ENCODE measurements at regions not wholly inside any gene's neighbourhood (a gene's known extent, or its start where the extent isn't known, plus 50 kb on each side); places are given as distances from the start of the nearest gene placed in this dataset.

GRCh38 chrX:16258882-16259281 is 91.6 kb downstream of the MAGEB17 start:
- H3K9ac ChIP-seq (ENCODE audit: insufficient read length, low read depth): no peak overlapping the region
- no peaks in the 10 kb centered on the region for H3K36me3 ChIP-seq (ENCODE audit: insufficient read depth, insufficient read length, low read length)
- H3K27me3 ChIP-seq (ENCODE audit: insufficient read depth, insufficient read length): no peaks in the 10 kb centered on the region
- no peak for DNase-seq (ENCODE audit: low read depth, low spot score)
- TF ChIP-seq ZNF274 (IDR thresholded peaks at IDR 0.05; ENCODE audit: low read depth, low read length): no peak
- no peak for TF ChIP-seq SUZ12 (IDR thresholded peaks at IDR 0.05; ENCODE audit: extremely low read depth, insufficient read depth, insufficient read length)
- TF ChIP-seq YY1 (IDR thresholded peaks at IDR 0.05; ENCODE audit: insufficient read depth, insufficient read length): no peak
- no peak overlapping the region for H3K4me3 ChIP-seq (ENCODE audit: insufficient read length, low read depth)
- H3K4me1 ChIP-seq (ENCODE audit: insufficient read depth, insufficient read length): no peaks in the 10 kb centered on the region
- peaks cover 10% of the 10 kb centered on the region for H3K9me3 ChIP-seq (ENCODE audit: insufficient read depth, low read length)

- no peaks in the 10 kb centered on the region for H3K27me3 ChIP-seq (ENCODE audit: insufficient read depth, insufficient read length)
- TF ChIP-seq YY1 (IDR thresholded peaks at IDR 0.05; ENCODE audit: insufficient read depth, insufficient read length) (no peak), ZNF274 (IDR thresholded peaks at IDR 0.05; ENCODE audit: low read depth, low read length) (no peak), SUZ12 (IDR thresholded peaks at IDR 0.05; ENCODE audit: extremely low read depth, insufficient read depth, insufficient read length) (no peak)
- DNase-seq (ENCODE audit: low read depth, low spot score): no peak
- no peaks in the 10 kb centered on the region for H3K4me1 ChIP-seq (ENCODE audit: insufficient read depth, insufficient read length)
- no peak overlapping the region for H3K4me3 ChIP-seq (ENCODE audit: insufficient read length, low read depth)
- H3K9ac ChIP-seq (ENCODE audit: insufficient read length, low read depth): no peak overlapping the region
- H3K9me3 ChIP-seq (ENCODE audit: insufficient read depth, low read length): no peaks in the 10 kb centered on the region
- no peaks in the 10 kb centered on the region for H3K36me3 ChIP-seq (ENCODE audit: insufficient read depth, insufficient read length, low read length)
Observed at GRCh38 chrX:16267431-16267830, 100.2 kb downstream of the MAGEB17 start.

- no peak overlapping the region for H3K9ac ChIP-seq (ENCODE audit: insufficient read length, low read depth)
- no peaks in the 10 kb centered on the region for H3K4me1 ChIP-seq (ENCODE audit: insufficient read depth, insufficient read length)
- H3K4me3 ChIP-seq (ENCODE audit: insufficient read length, low read depth): no peak overlapping the region
- no peak for DNase-seq (ENCODE audit: low read depth, low spot score)
- no peaks in the 10 kb centered on the region for H3K27me3 ChIP-seq (ENCODE audit: insufficient read depth, insufficient read length)
- H3K36me3 ChIP-seq (ENCODE audit: insufficient read depth, insufficient read length, low read length): no peaks in the 10 kb centered on the region
- no peaks in the 10 kb centered on the region for H3K9me3 ChIP-seq (ENCODE audit: insufficient read depth, low read length)
- TF ChIP-seq YY1 (IDR thresholded peaks at IDR 0.05; ENCODE audit: insufficient read depth, insufficient read length) (no peak), SUZ12 (IDR thresholded peaks at IDR 0.05; ENCODE audit: extremely low read depth, insufficient read depth, insufficient read length) (no peak), ZNF274 (IDR thresholded peaks at IDR 0.05; ENCODE audit: low read depth, low read length) (no peak)
Observed at GRCh38 chrX:16268206-16268605, 100.9 kb downstream of the MAGEB17 start.

GRCh38 chrX:16278927-16279326 is 111.6 kb downstream of the MAGEB17 start:
- no peak overlapping the region for H3K4me3 ChIP-seq (ENCODE audit: insufficient read length, low read depth)
- no peak for DNase-seq (ENCODE audit: low read depth, low spot score)

GRCh38 chrX:16282209-16282608 is 114.9 kb downstream of the MAGEB17 start:
- Histone ChIP-seq H3K4me1 (ENCODE audit: insufficient read depth, insufficient read length) (no peaks in the 10 kb centered on the region), H3K9me3 (ENCODE audit: insufficient read depth, low read length) (no peaks in the 10 kb centered on the region), H3K9ac (ENCODE audit: insufficient read length, low read depth) (no peak overlapping the region), H3K36me3 (ENCODE audit: insufficient read depth, insufficient read length, low read length) (no peaks in the 10 kb centered on the region), H3K4me3 (ENCODE audit: insufficient read length, low read depth) (no peak overlapping the region), H3K27me3 (ENCODE audit: insufficient read depth, insufficient read length) (no peaks in the 10 kb centered on the region)
- TF ChIP-seq ZNF274 (IDR thresholded peaks at IDR 0.05; ENCODE audit: low read depth, low read length) (no peak), SUZ12 (IDR thresholded peaks at IDR 0.05; ENCODE audit: extremely low read depth, insufficient read depth, insufficient read length) (no peak), YY1 (IDR thresholded peaks at IDR 0.05; ENCODE audit: insufficient read depth, insufficient read length) (no peak)
- no peak for DNase-seq (ENCODE audit: low read depth, low spot score)

More at GRCh38 chrX:16278927-16279326, 111.6 kb downstream of the MAGEB17 start:
- no peaks in the 10 kb centered on the region for H3K4me1 ChIP-seq (ENCODE audit: insufficient read depth, insufficient read length)
- H3K36me3 ChIP-seq (ENCODE audit: insufficient read depth, insufficient read length, low read length): no peaks in the 10 kb centered on the region
- H3K9ac ChIP-seq (ENCODE audit: insufficient read length, low read depth): no peak overlapping the region
- no peaks in the 10 kb centered on the region for H3K27me3 ChIP-seq (ENCODE audit: insufficient read depth, insufficient read length)
- TF ChIP-seq ZNF274 (IDR thresholded peaks at IDR 0.05; ENCODE audit: low read depth, low read length) (no peak), SUZ12 (IDR thresholded peaks at IDR 0.05; ENCODE audit: extremely low read depth, insufficient read depth, insufficient read length) (no peak), YY1 (IDR thresholded peaks at IDR 0.05; ENCODE audit: insufficient read depth, insufficient read length) (no peak)
- no peaks in the 10 kb centered on the region for H3K9me3 ChIP-seq (ENCODE audit: insufficient read depth, low read length)

GRCh38 chrX:16284842-16285241 is 117.6 kb downstream of the MAGEB17 start:
- Histone ChIP-seq H3K27me3 (ENCODE audit: insufficient read depth, insufficient read length) (no peaks in the 10 kb centered on the region), H3K9me3 (ENCODE audit: insufficient read depth, low read length) (no peaks in the 10 kb centered on the region), H3K36me3 (ENCODE audit: insufficient read depth, insufficient read length, low read length) (no peaks in the 10 kb centered on the region), H3K4me3 (ENCODE audit: insufficient read length, low read depth) (no peak overlapping the region), H3K4me1 (ENCODE audit: insufficient read depth, insufficient read length) (no peaks in the 10 kb centered on the region), H3K9ac (ENCODE audit: insufficient read length, low read depth) (no peak overlapping the region)
- no peak for DNase-seq (ENCODE audit: low read depth, low spot score)
- TF ChIP-seq SUZ12 (IDR thresholded peaks at IDR 0.05; ENCODE audit: extremely low read depth, insufficient read depth, insufficient read length) (no peak), ZNF274 (IDR thresholded peaks at IDR 0.05; ENCODE audit: low read depth, low read length) (no peak), YY1 (IDR thresholded peaks at IDR 0.05; ENCODE audit: insufficient read depth, insufficient read length) (no peak)

DNA sequence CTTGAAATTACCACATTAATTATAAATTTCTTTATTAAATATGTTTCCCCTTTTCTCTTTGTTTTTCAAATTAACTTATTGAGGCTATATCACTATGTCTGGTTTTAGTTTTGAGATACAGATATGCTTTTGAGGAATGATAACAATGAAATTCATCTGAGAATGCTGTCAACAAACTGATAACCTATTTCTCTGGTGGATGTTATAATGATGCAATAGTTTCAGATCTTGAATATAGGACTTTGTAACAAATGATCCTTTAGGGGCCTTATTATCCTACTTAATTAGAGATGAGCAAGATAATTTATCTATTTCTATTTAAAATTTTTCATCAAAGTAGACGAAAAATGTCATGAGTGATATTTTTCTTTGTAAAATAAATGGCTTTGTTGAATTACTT is 123.7 kb downstream of the MAGEB17 start:
- no peak for TF ChIP-seq YY1 (IDR thresholded peaks at IDR 0.05; ENCODE audit: insufficient read depth, insufficient read length)
- no peak for TF ChIP-seq SUZ12 (IDR thresholded peaks at IDR 0.05; ENCODE audit: extremely low read depth, insufficient read depth, insufficient read length)
- TF ChIP-seq ZNF274 (IDR thresholded peaks at IDR 0.05; ENCODE audit: low read depth, low read length): no peak
- H3K4me3 ChIP-seq (ENCODE audit: insufficient read length, low read depth): no peak overlapping the region
- no peaks in the 10 kb centered on the region for H3K4me1 ChIP-seq (ENCODE audit: insufficient read depth, insufficient read length)
- H3K9me3 ChIP-seq (ENCODE audit: insufficient read depth, low read length): no peaks in the 10 kb centered on the region
- H3K27me3 ChIP-seq (ENCODE audit: insufficient read depth, insufficient read length): no peaks in the 10 kb centered on the region
- no peak overlapping the region for H3K9ac ChIP-seq (ENCODE audit: insufficient read length, low read depth)
- H3K36me3 ChIP-seq (ENCODE audit: insufficient read depth, insufficient read length, low read length): no peaks in the 10 kb centered on the region
- no peak for DNase-seq (ENCODE audit: low read depth, low spot score)
